GM10248 (cell line): ENCODE measurements at regions not wholly inside any gene's neighbourhood (a gene's known extent, or its start where the extent isn't known, plus 50 kb on each side); places are given as distances from the start of the nearest gene placed in this dataset.

Experiments used
- CTCF ChIA-PET: fragments of 300-600 bp; sonication (Branson Sonifier 250); formaldehyde crosslinking; extraction: SDS; loops from one replicate; lab custom pipeline; 2021; ENCODE audit warnings: antibody characterized with exemption; lab: Yijun Ruan, JAX
- POLR2A ChIA-PET: fragments of 350-650 bp; sonication (Branson Sonifier 250); formaldehyde crosslinking; extraction: SDS; loops from one replicate; lab custom pipeline; 2020; ENCODE audit warnings: antibody characterized with exemption; lab: Yijun Ruan, JAX
- DNase-seq: peaks from one replicate; pipeline ENCODE4 v3.0.0; 2012; ENCODE audit errors: extremely low spot score
- TF ChIP-seq, protein P1 (sequence below): IDR thresholded peaks from 2 replicates; pipeline ENCODE4 v1.5.1; 2012; ENCODE audit warnings: mild to moderate bottlenecking, low read depth; ENCODE audit errors: extremely low read depth, missing control alignments, control extremely low read depth

DNA sequence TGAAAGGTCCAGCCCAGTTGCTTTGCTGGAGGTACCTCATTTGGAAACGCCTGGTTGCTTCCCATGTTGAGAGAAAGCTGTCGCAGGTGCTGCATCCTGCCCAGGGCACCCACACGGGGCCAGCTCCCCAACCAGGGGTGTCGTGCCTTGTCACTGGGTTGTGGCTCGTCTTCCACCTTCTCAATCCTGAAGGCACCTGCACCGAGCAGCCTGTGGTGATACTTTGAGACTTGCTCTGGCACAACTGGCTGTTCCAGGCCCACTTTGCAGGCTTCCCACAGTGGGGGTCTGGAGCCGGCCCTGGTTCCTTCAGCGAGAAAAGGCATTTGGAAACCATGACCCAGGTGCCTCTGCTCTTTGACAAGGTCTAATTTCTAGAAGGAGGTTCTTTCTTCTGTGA is 197.3 kb upstream of the PPP2R2D start:
- CTCF ChIA-PET = no interaction called here
- TF ChIP-seq, protein P1, sequence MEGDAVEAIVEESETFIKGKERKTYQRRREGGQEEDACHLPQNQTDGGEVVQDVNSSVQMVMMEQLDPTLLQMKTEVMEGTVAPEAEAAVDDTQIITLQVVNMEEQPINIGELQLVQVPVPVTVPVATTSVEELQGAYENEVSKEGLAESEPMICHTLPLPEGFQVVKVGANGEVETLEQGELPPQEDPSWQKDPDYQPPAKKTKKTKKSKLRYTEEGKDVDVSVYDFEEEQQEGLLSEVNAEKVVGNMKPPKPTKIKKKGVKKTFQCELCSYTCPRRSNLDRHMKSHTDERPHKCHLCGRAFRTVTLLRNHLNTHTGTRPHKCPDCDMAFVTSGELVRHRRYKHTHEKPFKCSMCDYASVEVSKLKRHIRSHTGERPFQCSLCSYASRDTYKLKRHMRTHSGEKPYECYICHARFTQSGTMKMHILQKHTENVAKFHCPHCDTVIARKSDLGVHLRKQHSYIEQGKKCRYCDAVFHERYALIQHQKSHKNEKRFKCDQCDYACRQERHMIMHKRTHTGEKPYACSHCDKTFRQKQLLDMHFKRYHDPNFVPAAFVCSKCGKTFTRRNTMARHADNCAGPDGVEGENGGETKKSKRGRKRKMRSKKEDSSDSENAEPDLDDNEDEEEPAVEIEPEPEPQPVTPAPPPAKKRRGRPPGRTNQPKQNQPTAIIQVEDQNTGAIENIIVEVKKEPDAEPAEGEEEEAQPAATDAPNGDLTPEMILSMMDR = no peak
- POLR2A ChIA-PET = no interaction called here
- DNase-seq = no peak

DNA sequence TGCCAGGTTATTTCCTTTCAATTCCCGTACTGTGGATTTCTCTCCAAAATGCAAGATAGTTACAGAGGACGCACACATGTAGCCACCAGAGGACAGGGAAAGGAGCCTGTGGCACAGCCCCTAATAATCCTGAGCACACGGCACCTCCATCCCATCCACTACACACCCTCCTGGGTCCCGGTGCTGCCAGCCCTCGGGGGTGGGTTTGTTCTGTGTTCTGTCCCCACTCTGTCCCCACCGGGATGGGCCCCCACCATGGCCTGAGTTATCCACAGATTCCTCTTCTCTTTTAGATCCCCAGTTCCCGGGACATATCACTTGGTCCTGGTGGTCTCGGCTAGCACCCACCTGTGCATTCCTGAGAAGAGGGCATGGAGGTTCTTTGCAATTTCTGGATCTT is 196.9 kb upstream of the PPP2R2D start:
- CTCF ChIA-PET = no interaction called here
- DNase-seq = no peak
- TF ChIP-seq, protein P1 = no peak
- POLR2A ChIA-PET = no interaction called here

- POLR2A ChIA-PET = no interaction called here
- CTCF ChIA-PET = no interaction called here
- no peak for DNase-seq
- TF ChIP-seq, protein P1 = no peak
Observed at GRCh38 chr10:131706476-131706875, 194.3 kb upstream of the PPP2R2D start.

GRCh38 chr10:131706952-131707351 is 193.9 kb upstream of the PPP2R2D start:
- TF ChIP-seq, protein P1 = no peak
- ChIA-PET CTCF (no interaction called here), POLR2A (no interaction called here)
- no peak for DNase-seq

GRCh38 chr10:131708225-131708880 is 192.5 kb upstream of the PPP2R2D start:
- POLR2A ChIA-PET = no interaction called here
- CTCF ChIA-PET = no interaction called here
- TF ChIP-seq, protein P1 = no peak
- DNase-seq = no peak

DNA sequence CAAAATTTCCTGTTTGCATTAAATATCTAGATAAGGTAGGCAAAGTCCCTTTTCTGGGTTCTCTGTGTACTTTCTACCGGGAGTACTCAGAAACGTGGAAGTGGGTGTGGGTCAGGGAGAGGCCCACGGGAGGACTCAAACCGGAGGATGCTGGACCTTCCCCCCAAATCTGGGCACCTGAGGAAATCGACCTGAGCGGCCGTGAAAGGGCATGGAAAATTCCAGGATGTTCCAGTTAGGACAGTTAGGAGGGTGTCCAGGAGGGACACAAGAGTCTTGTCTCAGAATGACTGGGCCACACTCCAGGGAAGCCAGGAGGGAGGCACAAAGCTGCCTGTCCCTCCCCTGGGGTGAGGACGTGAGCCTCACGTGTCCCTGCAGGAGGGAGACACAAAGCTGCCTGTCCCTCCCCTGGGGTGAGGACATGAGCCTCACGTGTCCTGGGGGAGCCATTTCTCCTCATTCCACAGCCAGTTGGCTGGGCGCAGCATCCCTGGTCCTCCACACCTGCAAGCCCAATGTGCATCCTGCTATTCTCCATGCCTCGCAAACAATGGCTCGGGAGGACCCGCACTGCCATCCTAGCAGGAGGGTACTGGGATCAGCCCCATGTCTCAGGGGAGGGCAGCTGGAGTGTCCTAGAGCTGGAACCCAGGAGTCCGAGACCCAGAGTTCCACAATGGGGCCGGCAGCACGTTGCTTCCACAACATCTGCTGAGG is 190.5 kb upstream of the PPP2R2D start:
- no peak for DNase-seq
- CTCF ChIA-PET = no interaction called here
- TF ChIP-seq, protein P1 = no peak
- POLR2A ChIA-PET = no interaction called here

GRCh38 chr10:131722121-131722520 is 178.7 kb upstream of the PPP2R2D start:
- POLR2A ChIA-PET = no interaction called here
- CTCF ChIA-PET = no interaction called here
- TF ChIP-seq, protein P1 = no peak
- no peak for DNase-seq
